Parathyroid adenoma (tissue), 2 donors: ENCODE measurements at regions not wholly inside any gene's neighbourhood (a gene's known extent, or its start where the extent isn't known, plus 50 kb on each side); places are given as distances from the start of the nearest gene placed in this dataset.

Source experiments
- H2AFZ ChIP-seq: fragments of 300-600 bp; sonication (generic); one replicate; pipeline ENCODE4 v1.7.0; 2017; ENCODE audit warnings: antibody characterized with exemption, mild to moderate bottlenecking
- H3K27ac ChIP-seq: fragments of 300-600 bp; sonication (generic); one replicate; pipeline ENCODE4 v1.7.0; 2017
- H3K27me3 ChIP-seq: fragments of 300-600 bp; sonication (generic); one replicate; pipeline ENCODE4 v1.7.0; 2017; ENCODE audit warnings: low read length; ENCODE audit not compliant: control insufficient read depth, insufficient read depth
- H3K36me3 ChIP-seq: fragments of 300-600 bp; sonication (generic); one replicate; pipeline ENCODE4 v1.7.0; 2017; ENCODE audit warnings: low read length; ENCODE audit not compliant: control insufficient read depth, insufficient read depth
- H3K4me1 ChIP-seq: fragments of 300-600 bp; sonication (generic); one replicate; pipeline ENCODE4 v1.7.0; 2017; ENCODE audit warnings: control low read depth
- H3K4me2 ChIP-seq: fragments of 300-600 bp; sonication (generic); one replicate; pipeline ENCODE4 v1.7.0; 2017; ENCODE audit warnings: low read length
- H3K4me3 ChIP-seq: fragments of 300-600 bp; sonication (generic); one replicate; pipeline ENCODE4 v1.7.0; 2017; ENCODE audit warnings: low read depth, low read length
- H3K79me2 ChIP-seq: fragments of 300-600 bp; sonication (generic); one replicate; pipeline ENCODE4 v1.7.0; 2017; ENCODE audit warnings: control low read depth
- H3K9ac ChIP-seq: fragments of 300-600 bp; sonication (generic); one replicate; pipeline ENCODE4 v1.7.0; 2017; ENCODE audit warnings: mild to moderate bottlenecking
- H3K9me3 ChIP-seq: fragments of 300-600 bp; sonication (generic); one replicate; pipeline ENCODE4 v1.7.0; 2017; ENCODE audit warnings: low read length; ENCODE audit not compliant: control insufficient read depth
- CTCF ChIP-seq: fragments of 300-600 bp; sonication (generic); IDR thresholded peaks from one replicate; pipeline ENCODE4 v1.7.0; 2017; ENCODE audit warnings: antibody characterized with exemption, mild to moderate bottlenecking
- donor health status: primary hyperparathyroidism.

DNA sequence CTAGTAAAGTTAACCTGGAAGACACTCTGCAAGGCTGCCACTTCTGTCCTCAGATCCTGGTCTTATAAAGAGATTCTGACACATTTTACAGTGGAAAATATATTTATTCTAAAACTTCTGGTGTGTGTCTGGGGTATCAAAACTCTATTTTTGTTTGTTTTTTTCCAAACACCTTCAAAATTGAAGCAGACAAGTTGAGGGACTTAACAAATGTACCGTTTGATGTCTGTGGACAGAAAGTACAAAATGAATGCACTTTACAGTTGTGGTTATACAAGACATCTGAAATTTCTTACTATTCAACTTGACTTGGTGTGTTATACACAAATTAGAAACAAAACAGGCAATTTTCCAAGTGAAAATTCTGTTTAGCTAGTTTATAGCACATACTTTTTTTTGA is 823.2 kb upstream of the SALL3 start:
- no peaks in the 10 kb centered on the region for H3K79me2 ChIP-seq
- no peak overlapping the region for H3K27ac ChIP-seq

GRCh38 chr18:78158943-78159342 is 820.7 kb upstream of the SALL3 start:
- Histone ChIP-seq H3K36me3 (no peaks in the 10 kb centered on the region), H3K4me1 (no peaks in the 10 kb centered on the region), H3K4me2 (no peak overlapping the region), H3K27ac (no peak overlapping the region), H2AFZ (no peak overlapping the region), H3K27me3 (no peaks in the 10 kb centered on the region), H3K4me3 (no peak overlapping the region), H3K9me3 (no peaks in the 10 kb centered on the region), H3K79me2 (no peaks in the 10 kb centered on the region), H3K9ac (no peak overlapping the region)
- no peak for TF ChIP-seq CTCF

More for the DNA sequence above, 823.2 kb upstream of the SALL3 start:
- Histone ChIP-seq H3K4me2 (no peak overlapping the region), H3K4me1 (no peaks in the 10 kb centered on the region), H3K36me3 (no peaks in the 10 kb centered on the region), H3K9me3 (no peaks in the 10 kb centered on the region), H2AFZ (no peak overlapping the region), H3K9ac (no peak overlapping the region), H3K27me3 (no peaks in the 10 kb centered on the region), H3K4me3 (no peak overlapping the region)
- TF ChIP-seq CTCF, result no peak

- H3K4me3 ChIP-seq, result no peak overlapping the region
- no peak for TF ChIP-seq CTCF
- no peak overlapping the region for H3K4me2 ChIP-seq
- no peaks in the 10 kb centered on the region for H3K9me3 ChIP-seq
- no peaks in the 10 kb centered on the region for H3K27me3 ChIP-seq
- no peak overlapping the region for H3K27ac ChIP-seq
- H3K4me1 ChIP-seq, result no peaks in the 10 kb centered on the region
- no peaks in the 10 kb centered on the region for H3K79me2 ChIP-seq
- no peaks in the 10 kb centered on the region for H3K36me3 ChIP-seq
- H2AFZ ChIP-seq, result no peak overlapping the region
- H3K9ac ChIP-seq, result no peak overlapping the region
Observed at GRCh38 chr18:78159397-78159796, 820.2 kb upstream of the SALL3 start.

GRCh38 chr18:78160961-78161656 is 818.5 kb upstream of the SALL3 start:
- Histone ChIP-seq H3K79me2 (no peaks in the 10 kb centered on the region), H3K9me3 (no peaks in the 10 kb centered on the region)
- TF ChIP-seq CTCF, result no peak

DNA sequence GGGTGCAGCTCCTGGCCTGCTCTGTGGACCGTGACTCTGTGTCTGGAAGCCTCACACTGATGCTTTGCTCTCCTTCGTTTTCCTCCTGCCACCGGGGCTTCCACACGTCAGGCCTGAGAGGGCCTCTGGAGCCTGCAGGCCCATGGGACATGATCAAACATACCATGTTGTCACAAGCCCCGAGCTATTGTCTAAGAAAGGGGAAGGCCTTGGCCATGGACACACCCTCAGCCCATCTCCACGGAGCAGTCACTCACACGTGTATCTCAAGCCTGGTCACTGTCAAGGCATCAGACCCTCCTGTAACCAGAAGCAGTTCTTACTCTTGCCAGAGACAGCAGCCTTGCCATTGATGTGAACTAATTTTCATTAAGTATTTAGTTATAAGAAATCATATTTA is 814.1 kb upstream of the SALL3 start:
- Histone ChIP-seq H3K9me3 (no peaks in the 10 kb centered on the region), H3K4me3 (no peak overlapping the region), H3K9ac (no peak overlapping the region), H3K36me3 (no peaks in the 10 kb centered on the region), H3K4me2 (no peak overlapping the region), H2AFZ (no peak overlapping the region), H3K27me3 (no peaks in the 10 kb centered on the region), H3K79me2 (no peaks in the 10 kb centered on the region), H3K27ac (no peak overlapping the region), H3K4me1 (no peaks in the 10 kb centered on the region)
- TF ChIP-seq CTCF, result no peak

More at GRCh38 chr18:78160961-78161656, 818.5 kb upstream of the SALL3 start:
- Histone ChIP-seq H3K36me3 (no peaks in the 10 kb centered on the region), H3K4me2 (no peak overlapping the region), H3K9ac (no peak overlapping the region), H3K27ac (no peak overlapping the region), H3K4me3 (no peak overlapping the region), H2AFZ (no peak overlapping the region), H3K27me3 (no peaks in the 10 kb centered on the region), H3K4me1 (no peaks in the 10 kb centered on the region)
